ENCODE measurements at regions not wholly inside any gene's neighbourhood (a gene's known extent, or its start where the extent isn't known, plus 50 kb on each side); places are given as distances from the start of the nearest gene placed in this dataset.

GRCh38 chr2:120576509-120577474 is 158.9 kb upstream of the GLI2 start:
- no peak for FAIRE-seq

- FAIRE-seq = no peak
Measured at GRCh38 chr2:120577721-120578295, 157.9 kb upstream of the GLI2 start.

- no peak for FAIRE-seq
Measured at GRCh38 chr2:120578576-120579352, 156.9 kb upstream of the GLI2 start.

GRCh38 chr2:120579916-120580685 is 155.6 kb upstream of the GLI2 start:
- FAIRE-seq = no peak

- FAIRE-seq = no peak
Measured at GRCh38 chr2:120580709-120581108, 155.0 kb upstream of the GLI2 start.

GRCh38 chr2:120583121-120583520 is 152.5 kb upstream of the GLI2 start:
- no peak for FAIRE-seq

GRCh38 chr2:120583851-120584570 is 151.7 kb upstream of the GLI2 start:
- FAIRE-seq = no peak

GRCh38 chr2:120586507-120587278 is 149.0 kb upstream of the GLI2 start:
- no peak for FAIRE-seq

GRCh38 chr2:120587279-120587996 is 148.2 kb upstream of the GLI2 start:
- FAIRE-seq = no peak

GRCh38 chr2:120587997-120588336 is 147.7 kb upstream of the GLI2 start:
- no peak for FAIRE-seq

- FAIRE-seq = no peak
Measured at GRCh38 chr2:120589771-120590608, 145.7 kb upstream of the GLI2 start.

- FAIRE-seq = no peak
Measured at GRCh38 chr2:120590841-120591240, 144.8 kb upstream of the GLI2 start.

- FAIRE-seq = no peak
Measured at GRCh38 chr2:120591572-120591971, 144.1 kb upstream of the GLI2 start.

- FAIRE-seq = no peak
Measured at GRCh38 chr2:120592084-120592483, 143.6 kb upstream of the GLI2 start.

GRCh38 chr2:120593921-120594686 is 141.6 kb upstream of the GLI2 start:
- FAIRE-seq = no peak

GRCh38 chr2:120594856-120595685 is 140.6 kb upstream of the GLI2 start:
- FAIRE-seq = no peak

- no peak for FAIRE-seq
Measured at GRCh38 chr2:120595739-120596138, 139.9 kb upstream of the GLI2 start.
